GM12878 (cell line): ENCODE measurements at regions not wholly inside any gene's neighbourhood (a gene's known extent, or its start where the extent isn't known, plus 50 kb on each side); places are given as distances from the start of the nearest gene placed in this dataset.

Experiments
- ATAC-seq: fragments of 200-7000 bp; cut with Tn5 transposase; 3 replicates; pipeline ENCODE4 v1.9.1; 2020; ENCODE audit warnings: mild to moderate bottlenecking, moderate library complexity
- BruUV-seq: library from RNA; stranded (reverse); fragments of 400-500 nt; replicated peaks from 2 replicates; lab custom pipeline; 2021; lab: Mats Ljungman, UMichigan
- CTCF ChIA-PET: fragments of 300-600 bp; sonication (Branson Sonifier 250); formaldehyde crosslinking; extraction: SDS; loops from one replicate; lab custom pipeline; 2021; ENCODE audit warnings: inconsistent platforms; lab: Yijun Ruan, JAX
- POLR2A ChIA-PET: fragments of 350-600 bp; formaldehyde crosslinking; extraction: SDS; loops from one replicate; lab custom pipeline; 2021; ENCODE audit warnings: inconsistent platforms; lab: Charles Lee
- RAD21 ChIA-PET: fragments of 300-600 bp; sonication (Branson Sonifier 250); formaldehyde crosslinking; loops from one replicate; lab custom pipeline; 2023; ENCODE audit warnings: antibody characterized with exemption; ENCODE audit not compliant: unreplicated experiment; lab: Charles Lee
- SMC1A ChIA-PET: fragments of 300-600 bp; sonication (Branson Sonifier 250); formaldehyde crosslinking; loops from one replicate; lab custom pipeline; 2023; ENCODE audit not compliant: unreplicated experiment, uncharacterized antibody; lab: Charles Lee
- DNase-seq: peaks from one replicate; pipeline ENCODE4 v3.0.0-alpha.2; 2011; ENCODE audit warnings: low read depth, low spot score
- FAIRE-seq: peaks from 3 replicates; lab custom pipeline; 2011; peaks lifted over from hg19 to GRCh38; lab: Jason Lieb, UNC
- H2AFZ ChIP-seq: 2 replicates; pipeline ENCODE4 v1.6.0; 2011; ENCODE audit warnings: low read depth, low read length, control low read depth; ENCODE audit not compliant: control insufficient read depth
- H3K27ac ChIP-seq: 2 replicates; pipeline ENCODE4 v1.5.1; 2011; ENCODE audit warnings: control low read depth; ENCODE audit not compliant: control insufficient read depth, insufficient read depth
- H3K27me3 ChIP-seq, 2 experiments: replicated peaks in 1 of 2; 2 replicates each; pipeline versions ENCODE4 v1.6.0 to v1.6.1; 2011; ENCODE audit warnings: low read length in 1 of 2; ENCODE audit not compliant: control insufficient read depth in 2 of 2, insufficient read depth in 2 of 2
- H3K36me3 ChIP-seq, 2 experiments: 2 replicates each; pipeline ENCODE4 v1.5.1; 2011; ENCODE audit warnings: low read length in 1 of 2; ENCODE audit not compliant: control insufficient read depth in 2 of 2, insufficient read depth in 2 of 2
- H3K4me1 ChIP-seq: 2 replicates; pipeline ENCODE4 v1.6.1; 2011; ENCODE audit warnings: mild to moderate bottlenecking, low read length, moderate library complexity, mixed read lengths; ENCODE audit not compliant: control insufficient read depth, insufficient read depth
- H3K4me2 ChIP-seq: 2 replicates; pipeline ENCODE4 v1.6.0; 2011; ENCODE audit warnings: control low read depth; ENCODE audit not compliant: control insufficient read depth, insufficient read depth
- H3K4me3 ChIP-seq: fragments of 200-600 bp; sonication (generic); 2 replicates; pipeline ENCODE4 v1.5.1; 2016
- H3K79me2 ChIP-seq: 2 replicates; pipeline ENCODE4 v1.6.0; 2011; ENCODE audit warnings: low read length; ENCODE audit not compliant: control insufficient read depth, insufficient read depth
- H3K9ac ChIP-seq: 2 replicates; pipeline ENCODE4 v1.8.0; 2011; ENCODE audit warnings: low read length, control low read depth, mixed read lengths; ENCODE audit not compliant: control insufficient read depth, insufficient read depth
- H3K9me3 ChIP-seq: replicated peaks from 3 replicates; pipeline ENCODE4 v1.5.1; 2011; ENCODE audit warnings: mild to moderate bottlenecking, low read length; ENCODE audit not compliant: control insufficient read depth, insufficient read depth
- H4K20me1 ChIP-seq: 2 replicates; pipeline ENCODE4 v1.6.0; 2011; ENCODE audit not compliant: control insufficient read depth, insufficient read depth
- FOXK2 ChIP-seq: fragments of 450-650 bp; IDR thresholded peaks from 2 replicates; pipeline ENCODE4 v1.6.1; 2017; ENCODE audit warnings: mild to moderate bottlenecking, moderate library complexity
- IKZF2 ChIP-seq, 2 experiments: fragments of 450-650 bp; IDR thresholded peaks; 2 replicates each; pipeline ENCODE4 v1.6.1; 2017; ENCODE audit warnings: mild to moderate bottlenecking in 2 of 2, moderate library complexity in 2 of 2
- JUNB ChIP-seq: IDR thresholded peaks from 2 replicates; pipeline ENCODE4 v1.6.1; 2016; ENCODE audit warnings: antibody characterized with exemption, mild to moderate bottlenecking
- NFXL1 ChIP-seq: fragments of 450-650 bp; IDR thresholded peaks from 2 replicates; pipeline ENCODE4 v1.6.1; 2017; ENCODE audit warnings: antibody characterized with exemption, mild to moderate bottlenecking, borderline replicate concordance
- NFYB ChIP-seq: IDR thresholded peaks from 2 replicates; pipeline ENCODE4 v1.6.1; 2011; ENCODE audit warnings: low read depth, mild to moderate bottlenecking, low read length, improper control_type of control experiment, moderate library complexity; ENCODE audit not compliant: insufficient read depth
- NR2C1 ChIP-seq: fragments of 450-650 bp; IDR thresholded peaks from 2 replicates; pipeline ENCODE4 v1.6.1; 2017; ENCODE audit warnings: antibody characterized with exemption, mild to moderate bottlenecking, moderate library complexity
- NR2C2 ChIP-seq: IDR thresholded peaks from 2 replicates; pipeline ENCODE4 v1.6.1; 2011; ENCODE audit warnings: borderline replicate concordance, low read depth; ENCODE audit not compliant: control insufficient read depth, insufficient read length
- NRF1 ChIP-seq: conservative IDR thresholded peaks from 2 replicates; pipeline ENCODE4 v1.6.1; 2011; ENCODE audit warnings: mild to moderate bottlenecking, low read depth, low read length, improper control_type of control experiment
- SIN3A ChIP-seq: IDR thresholded peaks from 2 replicates; pipeline ENCODE4 v1.6.1; 2012; ENCODE audit warnings: low read depth, low read length, improper control_type of control experiment
- SMAD1 ChIP-seq: fragments of 450-650 bp; IDR thresholded peaks from 2 replicates; pipeline ENCODE4 v1.6.1; 2018; ENCODE audit warnings: mild to moderate bottlenecking, low read depth; ENCODE audit not compliant: partially characterized antibody
- USF1 ChIP-seq: IDR thresholded peaks from 2 replicates; pipeline ENCODE4 v1.6.1; 2011; ENCODE audit warnings: borderline replicate concordance, low read depth, mild to moderate bottlenecking, moderate library complexity, mixed read lengths, low read length; ENCODE audit not compliant: insufficient read depth; ENCODE audit errors: extremely low read length
- ZNF24 ChIP-seq: fragments of 450-650 bp; IDR thresholded peaks from 2 replicates; pipeline ENCODE4 v1.6.1; 2017; ENCODE audit warnings: antibody characterized with exemption, mild to moderate bottlenecking
- ZNF274 ChIP-seq: IDR thresholded peaks from one replicate; pipeline ENCODE4 v1.8.0; 2011; ENCODE audit not compliant: insufficient read length, insufficient read depth
- ZSCAN29 ChIP-seq: fragments of 450-650 bp; IDR thresholded peaks from 2 replicates; pipeline ENCODE4 v1.6.1; 2017; ENCODE audit warnings: mild to moderate bottlenecking, moderate library complexity
- WGBS: methylation state at CpG from one replicate; pipeline ENCODE4 v1.1.6; 2016; ENCODE audit warnings: low lambda C conversion rate; ENCODE audit not compliant: insufficient replicate concordance, insufficient coverage; ENCODE audit errors: missing lambda C conversion rate; 5-methylcytosine and 5-hydroxymethylcytosine counted together
- in situ Hi-C: fragments of 300-500 bp; cut with MboI; formaldehyde crosslinking; loops from 9 replicates; pipeline ENCODE4 v1.14.3; 2018; ENCODE audit warnings: mixed read lengths
- intact Hi-C: fragments of 100-400 bp; cut with micrococcal nuclease; formaldehyde crosslinking; loops from one replicate; pipeline ENCODE4 v1.14.2; 2022; ENCODE audit not compliant: unreplicated experiment
- TF ChIP-seq, protein P1 (sequence below): fragments of 450-650 bp; IDR thresholded peaks from 2 replicates; pipeline ENCODE4 v1.6.1; 2017; ENCODE audit warnings: mild to moderate bottlenecking, moderate library complexity
- TF ChIP-seq, protein P2 (sequence below): fragments of 450-650 bp; formaldehyde crosslinking; IDR thresholded peaks from 2 replicates; pipeline ENCODE4 v1.5.0; 2022; ENCODE audit warnings: mild to moderate bottlenecking, missing genetic modification characterization

DNA sequence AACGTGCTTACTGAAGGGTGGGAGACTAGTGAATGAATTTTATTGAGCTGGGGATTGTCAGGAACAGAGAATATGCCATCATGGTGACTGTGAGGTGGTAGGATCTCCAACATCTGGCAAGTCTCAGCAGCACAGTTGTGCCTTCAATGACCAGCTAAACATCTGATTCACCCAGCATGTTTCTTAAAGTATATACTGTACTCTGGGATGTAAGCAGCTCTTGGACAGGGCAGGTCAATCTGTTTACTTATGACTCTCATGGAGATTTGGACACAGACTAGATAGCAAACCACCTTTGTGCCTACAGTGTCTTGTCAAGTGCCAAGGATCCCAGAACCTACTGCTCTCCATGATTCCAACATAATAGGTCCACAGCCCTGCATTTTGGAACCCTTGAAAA, 801.0 kb upstream of the CITED2 start (continued):
- TF ChIP-seq, protein P1, sequence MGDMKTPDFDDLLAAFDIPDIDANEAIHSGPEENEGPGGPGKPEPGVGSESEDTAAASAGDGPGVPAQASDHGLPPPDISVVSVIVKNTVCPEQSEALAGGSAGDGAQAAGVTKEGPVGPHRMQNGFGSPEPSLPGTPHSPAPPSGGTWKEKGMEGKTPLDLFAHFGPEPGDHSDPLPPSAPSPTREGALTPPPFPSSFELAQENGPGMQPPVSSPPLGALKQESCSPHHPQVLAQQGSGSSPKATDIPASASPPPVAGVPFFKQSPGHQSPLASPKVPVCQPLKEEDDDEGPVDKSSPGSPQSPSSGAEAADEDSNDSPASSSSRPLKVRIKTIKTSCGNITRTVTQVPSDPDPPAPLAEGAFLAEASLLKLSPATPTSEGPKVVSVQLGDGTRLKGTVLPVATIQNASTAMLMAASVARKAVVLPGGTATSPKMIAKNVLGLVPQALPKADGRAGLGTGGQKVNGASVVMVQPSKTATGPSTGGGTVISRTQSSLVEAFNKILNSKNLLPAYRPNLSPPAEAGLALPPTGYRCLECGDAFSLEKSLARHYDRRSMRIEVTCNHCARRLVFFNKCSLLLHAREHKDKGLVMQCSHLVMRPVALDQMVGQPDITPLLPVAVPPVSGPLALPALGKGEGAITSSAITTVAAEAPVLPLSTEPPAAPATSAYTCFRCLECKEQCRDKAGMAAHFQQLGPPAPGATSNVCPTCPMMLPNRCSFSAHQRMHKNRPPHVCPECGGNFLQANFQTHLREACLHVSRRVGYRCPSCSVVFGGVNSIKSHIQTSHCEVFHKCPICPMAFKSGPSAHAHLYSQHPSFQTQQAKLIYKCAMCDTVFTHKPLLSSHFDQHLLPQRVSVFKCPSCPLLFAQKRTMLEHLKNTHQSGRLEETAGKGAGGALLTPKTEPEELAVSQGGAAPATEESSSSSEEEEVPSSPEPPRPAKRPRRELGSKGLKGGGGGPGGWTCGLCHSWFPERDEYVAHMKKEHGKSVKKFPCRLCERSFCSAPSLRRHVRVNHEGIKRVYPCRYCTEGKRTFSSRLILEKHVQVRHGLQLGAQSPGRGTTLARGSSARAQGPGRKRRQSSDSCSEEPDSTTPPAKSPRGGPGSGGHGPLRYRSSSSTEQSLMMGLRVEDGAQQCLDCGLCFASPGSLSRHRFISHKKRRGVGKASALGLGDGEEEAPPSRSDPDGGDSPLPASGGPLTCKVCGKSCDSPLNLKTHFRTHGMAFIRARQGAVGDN: no peak
- no peak for TF ChIP-seq SMAD1

DNA sequence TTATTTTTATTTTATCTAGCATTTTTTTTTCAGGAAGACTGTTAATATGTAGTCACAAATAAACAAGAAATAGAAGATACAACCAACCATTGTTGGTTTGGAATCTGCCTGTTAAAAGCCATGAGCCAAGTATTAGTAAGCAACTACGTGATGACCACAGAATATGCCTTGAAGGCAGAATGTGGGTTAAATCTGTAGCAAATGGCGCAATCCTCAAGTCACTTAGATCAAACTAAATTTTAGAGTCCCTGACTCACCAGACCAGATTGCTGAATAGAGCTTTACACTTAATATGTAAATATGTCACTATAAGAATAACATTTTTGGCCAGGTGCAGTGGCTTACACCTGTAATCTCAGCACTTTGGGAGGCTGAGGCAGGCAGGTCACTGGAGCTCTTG, 800.1 kb upstream of the CITED2 start:
- SMC1A ChIA-PET: interaction anchor here (0.7 to 2.2 kb wide), 2 partner anchors 34 to 122 kb away, joined by 3 to 4 read pairs; no protein-coding TSS in a partner anchor
- Histone ChIP-seq H3K4me3 (no peak overlapping the region), H3K4me2 (no peak overlapping the region), H4K20me1 (no peaks in the 10 kb centered on the region), H3K27ac (no peak overlapping the region), H3K27me3 (no peaks in the 10 kb centered on the region), H3K79me2 (no peaks in the 10 kb centered on the region), H2AFZ (no peak overlapping the region), H3K9me3 (no peaks in the 10 kb centered on the region), H3K4me1 (no peaks in the 10 kb centered on the region), H3K36me3 (no peaks in the 10 kb centered on the region), H3K9ac (no peak overlapping the region)
- intact Hi-C loops: no loop called here
- FAIRE-seq: no peak
- in situ Hi-C loops: no loop called here
- POLR2A ChIA-PET: interaction anchor here (0.6 kb wide), 2 partner anchors 9 to 1663 kb away, joined by 3 to 4 read pairs; no protein-coding TSS in a partner anchor
- RAD21 ChIA-PET: interaction anchor here (1.2 kb wide), 1 partner anchor 8 kb away, joined by 3 read pairs; no protein-coding TSS in a partner anchor
- no peak for DNase-seq
- no peak for ATAC-seq
- 11% methylated on average over 2 of the region's 2 CpGs for WGBS
- BruUV-seq: no TSS peak
- CTCF ChIA-PET: interaction anchor here (1.3 kb wide), 1 partner anchor 8 kb away, joined by 3 read pairs; no protein-coding TSS in a partner anchor
- TF ChIP-seq ZNF274 (no peak), ZSCAN29 (no peak), IKZF2 (IDR thresholded peaks at IDR 0.05) (no peak), USF1 (no peak), NRF1 (no peak), SIN3A (no peak), NR2C1 (no peak), NR2C2 (no peak), FOXK2 (no peak), NFYB (no peak), ZNF24 (no peak), JUNB (no peak), NFXL1 (no peak)
- TF ChIP-seq, protein P2, sequence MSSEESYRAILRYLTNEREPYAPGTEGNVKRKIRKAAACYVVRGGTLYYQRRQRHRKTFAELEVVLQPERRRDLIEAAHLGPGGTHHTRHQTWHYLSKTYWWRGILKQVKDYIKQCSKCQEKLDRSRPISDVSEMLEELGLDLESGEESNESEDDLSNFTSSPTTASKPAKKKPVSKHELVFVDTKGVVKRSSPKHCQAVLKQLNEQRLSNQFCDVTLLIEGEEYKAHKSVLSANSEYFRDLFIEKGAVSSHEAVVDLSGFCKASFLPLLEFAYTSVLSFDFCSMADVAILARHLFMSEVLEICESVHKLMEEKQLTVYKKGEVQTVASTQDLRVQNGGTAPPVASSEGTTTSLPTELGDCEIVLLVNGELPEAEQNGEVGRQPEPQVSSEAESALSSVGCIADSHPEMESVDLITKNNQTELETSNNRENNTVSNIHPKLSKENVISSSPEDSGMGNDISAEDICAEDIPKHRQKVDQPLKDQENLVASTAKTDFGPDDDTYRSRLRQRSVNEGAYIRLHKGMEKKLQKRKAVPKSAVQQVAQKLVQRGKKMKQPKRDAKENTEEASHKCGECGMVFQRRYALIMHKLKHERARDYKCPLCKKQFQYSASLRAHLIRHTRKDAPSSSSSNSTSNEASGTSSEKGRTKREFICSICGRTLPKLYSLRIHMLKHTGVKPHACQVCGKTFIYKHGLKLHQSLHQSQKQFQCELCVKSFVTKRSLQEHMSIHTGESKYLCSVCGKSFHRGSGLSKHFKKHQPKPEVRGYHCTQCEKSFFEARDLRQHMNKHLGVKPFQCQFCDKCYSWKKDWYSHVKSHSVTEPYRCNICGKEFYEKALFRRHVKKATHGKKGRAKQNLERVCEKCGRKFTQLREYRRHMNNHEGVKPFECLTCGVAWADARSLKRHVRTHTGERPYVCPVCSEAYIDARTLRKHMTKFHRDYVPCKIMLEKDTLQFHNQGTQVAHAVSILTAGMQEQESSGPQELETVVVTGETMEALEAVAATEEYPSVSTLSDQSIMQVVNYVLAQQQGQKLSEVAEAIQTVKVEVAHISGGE (CRISPR knock-in tag): no peak
